CD4-positive, alpha-beta T cell (primary cell): ENCODE measurements at regions not wholly inside any gene's neighbourhood (a gene's known extent, or its start where the extent isn't known, plus 50 kb on each side); places are given as distances from the start of the nearest gene placed in this dataset.

Source experiments
- ATAC-seq: fragments of 200-7000 bp; cut with Tn5 transposase; one replicate; pipeline ENCODE4 v1.10.0; 2022; ENCODE audit warnings: mild to moderate bottlenecking; ENCODE audit not compliant: poor library complexity
- CTCF ChIA-PET: fragments of 350-600 bp; sonication (Branson Sonifier 250); formaldehyde crosslinking; loops from one replicate; lab custom pipeline; 2021; ENCODE audit warnings: antibody characterized with exemption, inconsistent platforms; lab: Charles Lee
- POLR2A ChIA-PET: fragments of 350-600 bp; sonication (Branson Sonifier 250); formaldehyde crosslinking; loops from one replicate; lab custom pipeline; 2021; ENCODE audit warnings: antibody characterized with exemption, inconsistent platforms; lab: Charles Lee
- DNase-seq, 14 experiments: peaks; one replicate each; pipeline ENCODE4 v3.0.0-alpha.2; 2013 to 2020; ENCODE audit warnings: mixed read lengths in 2 of 14
- H3K27ac ChIP-seq, 2 donors: one replicate each; pipeline versions ENCODE4 v1.5.1 to v1.7.0; 2013; ENCODE audit warnings: low read length in 2 of 2, low read depth in 1 of 2, mild to moderate bottlenecking in 1 of 2
- H3K27me3 ChIP-seq, 2 experiments: 1 replicate in 1 of 2; 2 replicates in 1 of 2; pipeline versions ENCODE4 v1.6.1 to v1.7.0; 2013; ENCODE audit warnings: low read length in 2 of 2, control low read depth in 1 of 2, mild to moderate bottlenecking in 1 of 2, moderate library complexity in 1 of 2; ENCODE audit not compliant: insufficient read depth in 2 of 2, control insufficient read depth in 1 of 2
- H3K36me3 ChIP-seq: one replicate; pipeline ENCODE4 v1.6.1; 2013; ENCODE audit warnings: low read length, control low read depth; ENCODE audit not compliant: insufficient read depth
- H3K4me1 ChIP-seq: one replicate; pipeline ENCODE4 v1.6.1; 2013; ENCODE audit warnings: low read length, control low read depth; ENCODE audit not compliant: insufficient read depth
- H3K4me3 ChIP-seq: one replicate; pipeline ENCODE4 v1.5.1; 2013; ENCODE audit warnings: mild to moderate bottlenecking, low read length, moderate library complexity
- H3K9me3 ChIP-seq, 2 experiments: 1 replicate in 1 of 2; 2 replicates in 1 of 2; pipeline versions ENCODE4 v1.6.1 to v1.7.0; 2013; ENCODE audit warnings: low read length in 2 of 2, mild to moderate bottlenecking in 2 of 2, control low read depth in 1 of 2, moderate library complexity in 1 of 2; ENCODE audit not compliant: control insufficient read depth in 1 of 2, insufficient read depth in 1 of 2
- H3K27ac Mint-ChIP-seq: one replicate; pipeline ENCODE4 v1.8.0; 2020; ENCODE audit warnings: mixed read lengths
- H3K27me3 Mint-ChIP-seq: one replicate; pipeline ENCODE4 v1.8.0; 2021; ENCODE audit warnings: mixed read lengths
- H3K36me3 Mint-ChIP-seq: one replicate; pipeline ENCODE4 v1.8.0; 2021; ENCODE audit warnings: low read depth, mixed read lengths
- H3K4me1 Mint-ChIP-seq: one replicate; pipeline ENCODE4 v1.8.0; 2021; ENCODE audit warnings: low read depth, mixed read lengths
- H3K4me3 Mint-ChIP-seq: one replicate; pipeline ENCODE4 v1.8.0; 2020; ENCODE audit warnings: mild to moderate bottlenecking, mixed read lengths
- H3K9me3 Mint-ChIP-seq: one replicate; pipeline ENCODE4 v1.8.0; 2020; ENCODE audit warnings: mixed read lengths
- intact Hi-C, 2 experiments: fragments of 100-400 bp; cut with DNase I in 1 of 2; cut with micrococcal nuclease in 1 of 2; formaldehyde crosslinking; loops; one replicate each; pipeline versions ENCODE4 v1.15.1 to v1.9.0; 2023 to 2025; cut with DNase I, micrococcal nuclease
- TF ChIP-seq, protein P1 (sequence below): fragments of 200-600 bp; IDR thresholded peaks from one replicate; pipeline ENCODE4 v1.8.0; 2022; ENCODE audit warnings: antibody characterized with exemption, mild to moderate bottlenecking

DNA sequence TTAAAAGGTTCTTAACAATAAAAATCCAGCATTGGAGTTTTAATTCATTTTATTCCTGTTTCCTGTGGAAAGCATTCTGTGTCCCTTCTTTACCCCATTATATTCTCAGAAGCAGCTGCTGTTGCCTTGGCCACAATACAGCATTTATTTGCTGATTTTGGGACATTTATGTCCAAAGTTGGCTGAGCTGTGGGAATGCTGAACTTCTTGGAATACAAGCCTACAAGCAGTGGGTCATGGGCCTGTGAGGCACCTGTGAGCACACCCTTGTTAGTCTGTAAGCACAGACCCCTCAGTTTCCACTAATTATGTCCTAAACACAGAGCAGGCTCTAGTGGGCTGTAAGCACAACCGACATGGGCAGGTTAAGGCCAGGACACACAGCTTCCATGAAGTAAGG, 122.2 kb upstream of the IGF1 start:
- no peaks in the 10 kb centered on the region for H3K36me3 Mint-ChIP-seq
- ChIA-PET POLR2A (no interaction called here), CTCF (interaction anchor here (1.2 kb wide), 1 partner anchor 9 kb away, joined by 4 read pairs; no protein-coding TSS in a partner anchor)
- DNase-seq = no peak
- no peaks in the 10 kb centered on the region for H3K27me3 ChIP-seq
- H3K4me1 ChIP-seq = no peaks in the 10 kb centered on the region
- no peaks in the 10 kb centered on the region for H3K27me3 Mint-ChIP-seq
- H3K4me3 ChIP-seq = no peak overlapping the region
- H3K9me3 Mint-ChIP-seq = peaks cover 7% of the 10 kb centered on the region
- no peak overlapping the region for H3K4me3 Mint-ChIP-seq
- no peak for ATAC-seq
- intact Hi-C loops = no loop called here
- H3K27ac ChIP-seq = no peak overlapping the region
- TF ChIP-seq, protein P1, sequence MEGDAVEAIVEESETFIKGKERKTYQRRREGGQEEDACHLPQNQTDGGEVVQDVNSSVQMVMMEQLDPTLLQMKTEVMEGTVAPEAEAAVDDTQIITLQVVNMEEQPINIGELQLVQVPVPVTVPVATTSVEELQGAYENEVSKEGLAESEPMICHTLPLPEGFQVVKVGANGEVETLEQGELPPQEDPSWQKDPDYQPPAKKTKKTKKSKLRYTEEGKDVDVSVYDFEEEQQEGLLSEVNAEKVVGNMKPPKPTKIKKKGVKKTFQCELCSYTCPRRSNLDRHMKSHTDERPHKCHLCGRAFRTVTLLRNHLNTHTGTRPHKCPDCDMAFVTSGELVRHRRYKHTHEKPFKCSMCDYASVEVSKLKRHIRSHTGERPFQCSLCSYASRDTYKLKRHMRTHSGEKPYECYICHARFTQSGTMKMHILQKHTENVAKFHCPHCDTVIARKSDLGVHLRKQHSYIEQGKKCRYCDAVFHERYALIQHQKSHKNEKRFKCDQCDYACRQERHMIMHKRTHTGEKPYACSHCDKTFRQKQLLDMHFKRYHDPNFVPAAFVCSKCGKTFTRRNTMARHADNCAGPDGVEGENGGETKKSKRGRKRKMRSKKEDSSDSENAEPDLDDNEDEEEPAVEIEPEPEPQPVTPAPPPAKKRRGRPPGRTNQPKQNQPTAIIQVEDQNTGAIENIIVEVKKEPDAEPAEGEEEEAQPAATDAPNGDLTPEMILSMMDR = no peak
- no peaks in the 10 kb centered on the region for H3K9me3 ChIP-seq
- no peaks in the 10 kb centered on the region for H3K36me3 ChIP-seq
- no peaks in the 10 kb centered on the region for H3K4me1 Mint-ChIP-seq
- H3K27ac Mint-ChIP-seq = no peak overlapping the region

DNA sequence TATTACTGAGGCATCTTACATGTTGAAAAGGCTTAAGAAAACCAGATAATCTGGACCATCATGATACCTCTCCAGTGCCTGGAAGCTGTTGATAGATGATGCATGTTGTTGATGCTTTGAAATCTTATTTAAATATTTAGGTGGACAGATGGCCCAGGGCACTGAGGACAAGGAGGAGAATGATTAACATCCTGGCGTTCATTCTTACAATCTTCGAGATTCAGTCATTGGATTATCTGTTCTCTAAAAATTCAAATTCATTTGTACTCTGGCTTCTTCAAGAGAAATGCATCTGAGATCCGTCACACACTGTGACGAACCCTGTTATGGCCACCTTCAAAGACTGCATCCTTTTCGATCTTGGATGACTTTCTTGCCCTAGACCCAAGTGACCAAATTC, 121.3 kb upstream of the IGF1 start:
- H3K27me3 Mint-ChIP-seq = no peaks in the 10 kb centered on the region
- POLR2A ChIA-PET = no interaction called here
- ATAC-seq = no peak
- no peak overlapping the region for H3K27ac Mint-ChIP-seq
- TF ChIP-seq, protein P1 = no peak
- H3K4me3 Mint-ChIP-seq = no peak overlapping the region
- no peak overlapping the region for H3K27ac ChIP-seq
- H3K36me3 Mint-ChIP-seq = no peaks in the 10 kb centered on the region
- H3K4me1 ChIP-seq = no peaks in the 10 kb centered on the region
- H3K27me3 ChIP-seq = no peaks in the 10 kb centered on the region
- no peaks in the 10 kb centered on the region for H3K4me1 Mint-ChIP-seq
- peaks cover 6% of the 10 kb centered on the region for H3K9me3 Mint-ChIP-seq
- no peaks in the 10 kb centered on the region for H3K36me3 ChIP-seq
- no peak for DNase-seq
- H3K4me3 ChIP-seq = no peak overlapping the region
- no peaks in the 10 kb centered on the region for H3K9me3 ChIP-seq
- intact Hi-C loops = no loop called here
- CTCF ChIA-PET = interaction anchor here (1.2 kb wide), 1 partner anchor 8 kb away, joined by 4 read pairs; no protein-coding TSS in a partner anchor

GRCh38 chr12:102596687-102597086, 116.3 kb upstream of the IGF1 start:
- no peaks in the 10 kb centered on the region for H3K4me1 Mint-ChIP-seq
- Histone ChIP-seq H3K4me1 (no peaks in the 10 kb centered on the region), H3K9me3 (peaks cover 0 to 8% of the 10 kb centered on the region in 2 experiments), H3K27me3 (no peaks in the 10 kb centered on the region), H3K36me3 (no peaks in the 10 kb centered on the region), H3K27ac (no peak overlapping the region), H3K4me3 (no peak overlapping the region)
- POLR2A ChIA-PET = no interaction called here
- no peak overlapping the region for H3K4me3 Mint-ChIP-seq
- DNase-seq = no peak
- no peaks in the 10 kb centered on the region for H3K27me3 Mint-ChIP-seq
- no peak overlapping the region for H3K27ac Mint-ChIP-seq
- intact Hi-C loops = no loop called here
- peaks cover 2% of the 10 kb centered on the region for H3K9me3 Mint-ChIP-seq
- H3K36me3 Mint-ChIP-seq = no peaks in the 10 kb centered on the region
- ATAC-seq = no peak
- CTCF ChIA-PET = no interaction called here
- TF ChIP-seq, protein P1 = no peak
